GM12878 (cell line): ENCODE measurements at regions not wholly inside any gene's neighbourhood (a gene's known extent, or its start where the extent isn't known, plus 50 kb on each side); places are given as distances from the start of the nearest gene placed in this dataset.
"Not testable (repeated sequence)": the region's sequence is repeated elsewhere in the genome, so short reads cannot be mapped to it uniquely, and the experiment has no call there.

Experiments used
- ATAC-seq: fragments of 200-7000 bp; cut with Tn5 transposase; 3 replicates; pipeline ENCODE4 v1.9.1; 2020; ENCODE audit warnings: mild to moderate bottlenecking, moderate library complexity
- BruUV-seq: library from RNA; stranded (reverse); fragments of 400-500 nt; replicated peaks from 2 replicates; lab custom pipeline; 2021; lab: Mats Ljungman, UMichigan
- CTCF ChIA-PET: fragments of 300-600 bp; sonication (Branson Sonifier 250); formaldehyde crosslinking; extraction: SDS; loops from one replicate; lab custom pipeline; 2021; ENCODE audit warnings: inconsistent platforms; lab: Yijun Ruan, JAX
- POLR2A ChIA-PET: fragments of 350-600 bp; formaldehyde crosslinking; extraction: SDS; loops from one replicate; lab custom pipeline; 2021; ENCODE audit warnings: inconsistent platforms; lab: Charles Lee
- RAD21 ChIA-PET: fragments of 300-600 bp; sonication (Branson Sonifier 250); formaldehyde crosslinking; loops from one replicate; lab custom pipeline; 2023; ENCODE audit warnings: antibody characterized with exemption; ENCODE audit not compliant: unreplicated experiment; lab: Charles Lee
- SMC1A ChIA-PET: fragments of 300-600 bp; sonication (Branson Sonifier 250); formaldehyde crosslinking; loops from one replicate; lab custom pipeline; 2023; ENCODE audit not compliant: unreplicated experiment, uncharacterized antibody; lab: Charles Lee
- DNase-seq: peaks from one replicate; pipeline ENCODE4 v3.0.0-alpha.2; 2011; ENCODE audit warnings: low read depth, low spot score
- FAIRE-seq: peaks from 3 replicates; lab custom pipeline; 2011; peaks lifted over from hg19 to GRCh38; lab: Jason Lieb, UNC
- H2AFZ ChIP-seq: 2 replicates; pipeline ENCODE4 v1.6.0; 2011; ENCODE audit warnings: low read depth, low read length, control low read depth; ENCODE audit not compliant: control insufficient read depth
- H3K27ac ChIP-seq: 2 replicates; pipeline ENCODE4 v1.5.1; 2011; ENCODE audit warnings: control low read depth; ENCODE audit not compliant: control insufficient read depth, insufficient read depth
- H3K27me3 ChIP-seq, 2 experiments: replicated peaks in 1 of 2; 2 replicates each; pipeline versions ENCODE4 v1.6.0 to v1.6.1; 2011; ENCODE audit warnings: low read length in 1 of 2; ENCODE audit not compliant: control insufficient read depth in 2 of 2, insufficient read depth in 2 of 2
- H3K36me3 ChIP-seq, 2 experiments: 2 replicates each; pipeline ENCODE4 v1.5.1; 2011; ENCODE audit warnings: low read length in 1 of 2; ENCODE audit not compliant: control insufficient read depth in 2 of 2, insufficient read depth in 2 of 2
- H3K4me1 ChIP-seq: 2 replicates; pipeline ENCODE4 v1.6.1; 2011; ENCODE audit warnings: mild to moderate bottlenecking, low read length, moderate library complexity, mixed read lengths; ENCODE audit not compliant: control insufficient read depth, insufficient read depth
- H3K4me2 ChIP-seq: 2 replicates; pipeline ENCODE4 v1.6.0; 2011; ENCODE audit warnings: control low read depth; ENCODE audit not compliant: control insufficient read depth, insufficient read depth
- H3K4me3 ChIP-seq: fragments of 200-600 bp; sonication (generic); 2 replicates; pipeline ENCODE4 v1.5.1; 2016
- H3K79me2 ChIP-seq: 2 replicates; pipeline ENCODE4 v1.6.0; 2011; ENCODE audit warnings: low read length; ENCODE audit not compliant: control insufficient read depth, insufficient read depth
- H3K9ac ChIP-seq: 2 replicates; pipeline ENCODE4 v1.8.0; 2011; ENCODE audit warnings: low read length, control low read depth, mixed read lengths; ENCODE audit not compliant: control insufficient read depth, insufficient read depth
- H3K9me3 ChIP-seq: replicated peaks from 3 replicates; pipeline ENCODE4 v1.5.1; 2011; ENCODE audit warnings: mild to moderate bottlenecking, low read length; ENCODE audit not compliant: control insufficient read depth, insufficient read depth
- H4K20me1 ChIP-seq: 2 replicates; pipeline ENCODE4 v1.6.0; 2011; ENCODE audit not compliant: control insufficient read depth, insufficient read depth
- BHLHE40 ChIP-seq, 2 experiments: fragments of 450-650 bp in 1 of 2; IDR thresholded peaks; 2 replicates each; pipeline ENCODE4 v1.6.1; 2011 to 2017; ENCODE audit warnings: low read depth in 2 of 2, borderline replicate concordance in 1 of 2, improper control_type of control experiment in 1 of 2, low read length in 1 of 2, mild to moderate bottlenecking in 1 of 2
- DPF2 ChIP-seq: fragments of 450-650 bp; IDR thresholded peaks from 2 replicates; pipeline ENCODE4 v1.6.1; 2017; ENCODE audit warnings: mild to moderate bottlenecking
- GATAD2B ChIP-seq: fragments of 450-650 bp; conservative IDR thresholded peaks from 2 replicates; pipeline ENCODE4 v1.6.1; 2017; ENCODE audit warnings: low read depth, mild to moderate bottlenecking, moderate library complexity
- IKZF1 ChIP-seq: fragments of 450-650 bp; conservative IDR thresholded peaks from 2 replicates; pipeline ENCODE4 v1.6.1; 2017; ENCODE audit warnings: antibody characterized with exemption, mild to moderate bottlenecking
- MEF2B ChIP-seq: fragments of 450-650 bp; IDR thresholded peaks from 2 replicates; pipeline ENCODE4 v1.6.1; 2018; ENCODE audit warnings: mild to moderate bottlenecking, moderate library complexity; ENCODE audit not compliant: partially characterized antibody, poor library complexity, severe bottlenecking
- MLLT1 ChIP-seq: fragments of 450-650 bp; IDR thresholded peaks from 2 replicates; pipeline ENCODE4 v1.6.1; 2016; ENCODE audit warnings: mild to moderate bottlenecking
- MTA2 ChIP-seq: fragments of 450-650 bp; IDR thresholded peaks from 2 replicates; pipeline ENCODE4 v1.6.1; 2016; ENCODE audit warnings: low read depth, mild to moderate bottlenecking, moderate library complexity
- NBN ChIP-seq: fragments of 450-650 bp; IDR thresholded peaks from 2 replicates; pipeline ENCODE4 v1.6.1; 2016
- RELB ChIP-seq: fragments of 450-650 bp; IDR thresholded peaks from 2 replicates; pipeline ENCODE4 v1.6.1; 2017; ENCODE audit warnings: low read depth, mild to moderate bottlenecking, moderate library complexity
- TCF12 ChIP-seq: IDR thresholded peaks from 2 replicates; pipeline ENCODE4 v1.6.1; 2011; ENCODE audit warnings: low read depth, mild to moderate bottlenecking, low read length
- ZNF24 ChIP-seq: fragments of 450-650 bp; IDR thresholded peaks from 2 replicates; pipeline ENCODE4 v1.6.1; 2017; ENCODE audit warnings: antibody characterized with exemption, mild to moderate bottlenecking
- WGBS: methylation state at CpG from one replicate; pipeline ENCODE4 v1.1.6; 2016; ENCODE audit warnings: low lambda C conversion rate; ENCODE audit not compliant: insufficient replicate concordance, insufficient coverage; ENCODE audit errors: missing lambda C conversion rate; 5-methylcytosine and 5-hydroxymethylcytosine counted together
- in situ Hi-C: fragments of 300-500 bp; cut with MboI; formaldehyde crosslinking; loops from 9 replicates; pipeline ENCODE4 v1.14.3; 2018; ENCODE audit warnings: mixed read lengths
- intact Hi-C: fragments of 100-400 bp; cut with micrococcal nuclease; formaldehyde crosslinking; loops from one replicate; pipeline ENCODE4 v1.14.2; 2022; ENCODE audit not compliant: unreplicated experiment

- in situ Hi-C loops, ATAC-seq, SMC1A ChIA-PET, CTCF ChIA-PET, H3K27ac ChIP-seq, BruUV-seq, POLR2A ChIA-PET, H3K4me2 ChIP-seq, FAIRE-seq, DNase-seq, H4K20me1 ChIP-seq, H3K4me3 ChIP-seq, H3K79me2 ChIP-seq, H3K27me3 ChIP-seq, RAD21 ChIA-PET, H3K9me3 ChIP-seq, H3K4me1 ChIP-seq, H3K36me3 ChIP-seq, H2AFZ ChIP-seq, H3K9ac ChIP-seq, intact Hi-C loops: not testable (repeated sequence)
- 83% methylated on average over 5 of the region's 5 CpGs for WGBS
These were observed 120.2 kb upstream of the DEFB108B start for GRCh38 chr11:71712846-71713245.

GRCh38 chr11:71714510-71714909 is 118.5 kb upstream of the DEFB108B start:
- POLR2A ChIA-PET = interaction anchor here (0.5 kb wide), 1 partner anchor 1146 kb away, joined by 3 read pairs; no protein-coding TSS in a partner anchor
- BruUV-seq, FAIRE-seq: not testable (repeated sequence)
- 0 out of 2 replicates have a peak, but pooled peaks have one; percentile 34 for TF ChIP-seq DPF2
- TF ChIP-seq TCF12 = peak; percentile 59; the same call in 1 of the 2 replicates
- TF ChIP-seq RELB = 0 out of 2 replicates have a peak, but pooled peaks have one; percentile 73
- TF ChIP-seq MTA2 = peak; percentile 88
- TF ChIP-seq IKZF1 = peak; percentile 72
- peak; percentile 85 for TF ChIP-seq MEF2B
- TF ChIP-seq NBN = peak; percentile 63
- peak; percentile 53; the same call in 1 of the 2 replicates for TF ChIP-seq GATAD2B
- TF ChIP-seq MLLT1 = 0 out of 2 replicates have a peak, but pooled peaks have one; percentile 29
- peak in 1 of 2 experiments; percentile 72; a peak in 2 of 4 replicates for TF ChIP-seq BHLHE40 (IDR thresholded peaks at IDR 0.05; ENCODE audit: borderline replicate concordance in 1 of 2, low read depth in 2 of 2, low read length in 1 of 2)
- TF ChIP-seq ZNF24 = 0 out of 2 replicates have a peak, but pooled peaks have one; percentile 35

More at GRCh38 chr11:71714510-71714909, 118.5 kb upstream of the DEFB108B start:
- intact Hi-C loops, H3K9me3 ChIP-seq, H3K4me3 ChIP-seq, H3K4me1 ChIP-seq, H3K4me2 ChIP-seq, H3K9ac ChIP-seq, in situ Hi-C loops, H3K27me3 ChIP-seq, CTCF ChIA-PET, H4K20me1 ChIP-seq, H2AFZ ChIP-seq, H3K36me3 ChIP-seq, ATAC-seq, DNase-seq, SMC1A ChIA-PET, H3K79me2 ChIP-seq, H3K27ac ChIP-seq, RAD21 ChIA-PET: not testable (repeated sequence)
- 44% methylated on average over 6 of the region's 6 CpGs for WGBS
